HL-60 (cell line): ENCODE measurements at regions not wholly inside any gene's neighbourhood (a gene's known extent, or its start where the extent isn't known, plus 50 kb on each side); places are given as distances from the start of the nearest gene placed in this dataset.

Experiments used
- DNase-seq, 2 experiments: peaks; one replicate each; pipeline ENCODE4 v3.0.0-alpha.2; 2010 to 2020; ENCODE audit warnings: low read depth in 1 of 2, low spot score in 1 of 2
- H3K27ac ChIP-seq: fragments of 250-450 bp; sonication (Bioruptor Pico); replicated peaks from 2 replicates; pipeline ENCODE4 v1.5.1; 2020; ENCODE audit warnings: mild to moderate bottlenecking, moderate library complexity
- H3K27me3 ChIP-seq: fragments of 250-450 bp; sonication (Bioruptor Pico); 2 replicates; pipeline ENCODE4 v1.5.1; 2021; ENCODE audit warnings: mild to moderate bottlenecking, moderate library complexity; ENCODE audit not compliant: insufficient read depth, poor library complexity, severe bottlenecking
- H3K4me3 ChIP-seq: replicated peaks from 2 replicates; pipeline ENCODE4 v1.5.1; 2011; ENCODE audit warnings: mild to moderate bottlenecking, control low read depth, low read length; ENCODE audit not compliant: insufficient read depth
- GABPA ChIP-seq: IDR thresholded peaks from 2 replicates; pipeline ENCODE4 v1.6.1; 2012; ENCODE audit warnings: low read depth
- POLR2AphosphoS5 ChIP-seq: IDR thresholded peaks from 2 replicates; pipeline ENCODE4 v1.6.1; 2012; ENCODE audit warnings: low read depth
- SPI1 ChIP-seq: IDR thresholded peaks from 2 replicates; pipeline ENCODE4 v1.6.1; 2012; ENCODE audit warnings: low read depth, mild to moderate bottlenecking, borderline replicate concordance
- TF ChIP-seq, protein P1 (sequence below): IDR thresholded peaks from 2 replicates; pipeline ENCODE4 v1.6.1; 2012; ENCODE audit warnings: low read depth; ENCODE audit not compliant: insufficient replicate concordance
- TF ChIP-seq, protein P2 (sequence below): IDR thresholded peaks from one replicate; pipeline ENCODE4 v1.5.1; 2011; ENCODE audit warnings: low read length, control low read depth, inconsistent platforms; ENCODE audit not compliant: insufficient read depth

DNA sequence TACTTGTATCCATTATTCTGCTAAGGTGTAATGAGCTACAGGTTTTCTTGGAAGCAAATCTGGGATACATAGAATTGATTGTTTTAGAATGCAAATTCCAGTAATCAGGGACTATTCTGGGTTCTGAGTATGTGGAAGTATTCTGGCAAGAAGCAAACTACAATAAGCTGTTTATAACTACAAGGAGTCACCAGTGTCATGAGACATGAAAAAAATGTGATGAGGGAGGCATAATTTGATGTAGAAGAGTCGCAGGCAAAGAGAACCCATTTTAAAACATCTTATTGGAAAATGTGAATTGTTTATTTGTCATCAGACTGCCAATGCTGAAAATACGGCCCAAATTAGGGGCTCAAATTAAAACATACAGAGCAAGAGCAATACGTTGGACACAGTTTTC lies 321.8 kb upstream of the E2F7 start:
- no peak overlapping the region for H3K27ac ChIP-seq
- TF ChIP-seq GABPA: no peak
- no peaks in the 10 kb centered on the region for H3K27me3 ChIP-seq
- H3K4me3 ChIP-seq: no peak overlapping the region
- DNase-seq: no peak

DNA sequence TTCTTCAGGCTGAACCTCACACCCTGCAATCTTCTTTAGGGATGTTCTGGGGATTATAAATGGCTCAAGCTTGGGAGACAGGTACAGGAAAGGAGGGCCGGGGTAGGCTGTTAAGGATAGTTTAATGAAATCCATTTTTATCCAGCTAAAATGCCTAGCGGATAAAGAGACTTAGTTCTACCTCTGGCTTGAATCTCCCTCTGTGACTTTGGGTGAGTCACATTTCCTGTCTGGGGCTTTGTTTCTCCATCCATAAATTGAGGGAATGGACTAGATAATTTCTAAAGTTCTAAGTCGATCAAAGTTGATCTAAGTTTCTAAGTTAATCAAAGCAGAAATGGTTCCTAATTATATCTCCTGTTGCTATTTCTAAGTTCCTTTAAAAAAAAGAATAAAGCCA lies 319.6 kb upstream of the E2F7 start:
- Histone ChIP-seq H3K27me3 (no peaks in the 10 kb centered on the region), H3K4me3 (no peak overlapping the region), H3K27ac (no peak overlapping the region)
- no peak for DNase-seq
- TF ChIP-seq GABPA (no peak), POLR2AphosphoS5 (no peak), SPI1 (no peak)
- TF ChIP-seq, protein P1, sequence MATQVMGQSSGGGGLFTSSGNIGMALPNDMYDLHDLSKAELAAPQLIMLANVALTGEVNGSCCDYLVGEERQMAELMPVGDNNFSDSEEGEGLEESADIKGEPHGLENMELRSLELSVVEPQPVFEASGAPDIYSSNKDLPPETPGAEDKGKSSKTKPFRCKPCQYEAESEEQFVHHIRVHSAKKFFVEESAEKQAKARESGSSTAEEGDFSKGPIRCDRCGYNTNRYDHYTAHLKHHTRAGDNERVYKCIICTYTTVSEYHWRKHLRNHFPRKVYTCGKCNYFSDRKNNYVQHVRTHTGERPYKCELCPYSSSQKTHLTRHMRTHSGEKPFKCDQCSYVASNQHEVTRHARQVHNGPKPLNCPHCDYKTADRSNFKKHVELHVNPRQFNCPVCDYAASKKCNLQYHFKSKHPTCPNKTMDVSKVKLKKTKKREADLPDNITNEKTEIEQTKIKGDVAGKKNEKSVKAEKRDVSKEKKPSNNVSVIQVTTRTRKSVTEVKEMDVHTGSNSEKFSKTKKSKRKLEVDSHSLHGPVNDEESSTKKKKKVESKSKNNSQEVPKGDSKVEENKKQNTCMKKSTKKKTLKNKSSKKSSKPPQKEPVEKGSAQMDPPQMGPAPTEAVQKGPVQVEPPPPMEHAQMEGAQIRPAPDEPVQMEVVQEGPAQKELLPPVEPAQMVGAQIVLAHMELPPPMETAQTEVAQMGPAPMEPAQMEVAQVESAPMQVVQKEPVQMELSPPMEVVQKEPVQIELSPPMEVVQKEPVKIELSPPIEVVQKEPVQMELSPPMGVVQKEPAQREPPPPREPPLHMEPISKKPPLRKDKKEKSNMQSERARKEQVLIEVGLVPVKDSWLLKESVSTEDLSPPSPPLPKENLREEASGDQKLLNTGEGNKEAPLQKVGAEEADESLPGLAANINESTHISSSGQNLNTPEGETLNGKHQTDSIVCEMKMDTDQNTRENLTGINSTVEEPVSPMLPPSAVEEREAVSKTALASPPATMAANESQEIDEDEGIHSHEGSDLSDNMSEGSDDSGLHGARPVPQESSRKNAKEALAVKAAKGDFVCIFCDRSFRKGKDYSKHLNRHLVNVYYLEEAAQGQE: no peak
- TF ChIP-seq, protein P2, sequence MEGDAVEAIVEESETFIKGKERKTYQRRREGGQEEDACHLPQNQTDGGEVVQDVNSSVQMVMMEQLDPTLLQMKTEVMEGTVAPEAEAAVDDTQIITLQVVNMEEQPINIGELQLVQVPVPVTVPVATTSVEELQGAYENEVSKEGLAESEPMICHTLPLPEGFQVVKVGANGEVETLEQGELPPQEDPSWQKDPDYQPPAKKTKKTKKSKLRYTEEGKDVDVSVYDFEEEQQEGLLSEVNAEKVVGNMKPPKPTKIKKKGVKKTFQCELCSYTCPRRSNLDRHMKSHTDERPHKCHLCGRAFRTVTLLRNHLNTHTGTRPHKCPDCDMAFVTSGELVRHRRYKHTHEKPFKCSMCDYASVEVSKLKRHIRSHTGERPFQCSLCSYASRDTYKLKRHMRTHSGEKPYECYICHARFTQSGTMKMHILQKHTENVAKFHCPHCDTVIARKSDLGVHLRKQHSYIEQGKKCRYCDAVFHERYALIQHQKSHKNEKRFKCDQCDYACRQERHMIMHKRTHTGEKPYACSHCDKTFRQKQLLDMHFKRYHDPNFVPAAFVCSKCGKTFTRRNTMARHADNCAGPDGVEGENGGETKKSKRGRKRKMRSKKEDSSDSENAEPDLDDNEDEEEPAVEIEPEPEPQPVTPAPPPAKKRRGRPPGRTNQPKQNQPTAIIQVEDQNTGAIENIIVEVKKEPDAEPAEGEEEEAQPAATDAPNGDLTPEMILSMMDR: no peak

DNA sequence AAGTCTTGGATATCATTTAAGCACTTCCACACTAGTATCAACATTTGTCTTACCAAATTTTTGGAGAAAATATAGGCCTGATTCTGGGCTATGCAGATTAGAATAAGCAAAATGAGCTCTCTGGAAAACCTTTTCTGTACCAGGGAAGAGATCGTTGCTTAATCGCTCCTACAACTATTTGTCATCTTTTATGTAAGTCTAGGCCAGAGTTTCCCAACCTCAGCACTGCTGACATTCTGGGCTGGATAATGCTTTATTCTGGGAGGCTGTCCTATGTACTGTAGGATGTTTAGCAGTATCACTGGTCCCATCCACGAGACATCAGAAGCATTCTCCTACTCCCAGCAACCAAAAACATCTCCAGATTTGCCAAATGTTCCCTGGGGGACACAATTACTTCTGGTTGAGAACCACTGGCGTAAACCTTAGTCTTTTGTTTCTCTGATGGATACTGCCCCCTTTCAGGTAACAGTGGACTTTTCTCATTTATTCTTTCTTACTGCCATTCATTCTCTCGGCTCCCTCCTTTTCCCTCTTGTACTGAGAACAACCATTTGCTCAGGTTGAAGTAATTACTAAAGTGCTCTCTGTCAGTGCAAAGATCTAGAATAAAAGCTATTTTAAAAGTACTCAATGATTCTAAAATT lies 316.9 kb upstream of the E2F7 start:
- DNase-seq: no peak
- Histone ChIP-seq H3K27ac (no peak overlapping the region), H3K4me3 (no peak overlapping the region), H3K27me3 (no peaks in the 10 kb centered on the region)
- TF ChIP-seq, protein P1: no peak
- TF ChIP-seq POLR2AphosphoS5 (no peak), SPI1 (no peak), GABPA (no peak)
- TF ChIP-seq, protein P2: no peak

DNA sequence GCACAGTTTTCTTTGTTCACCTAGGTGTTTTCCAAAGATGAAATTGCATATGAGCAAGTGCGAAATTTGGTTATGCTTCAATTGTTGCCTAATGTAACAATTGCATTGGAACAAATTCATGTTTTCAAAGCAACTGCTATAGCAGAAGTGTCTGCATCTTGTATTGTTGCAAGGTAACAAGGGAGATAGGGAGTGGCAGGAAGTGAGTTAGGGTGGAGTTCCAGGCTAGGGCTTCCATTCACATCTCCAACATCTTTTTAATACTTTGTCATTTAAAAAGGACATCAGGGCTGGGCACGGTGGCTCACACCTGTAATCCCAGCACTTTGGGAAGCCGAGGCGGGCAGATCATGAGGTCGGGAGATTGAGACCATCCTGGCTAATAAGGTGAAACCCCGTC lies 312.3 kb upstream of the E2F7 start:
- Histone ChIP-seq H3K4me3 (no peak overlapping the region), H3K27ac (no peak overlapping the region), H3K27me3 (no peaks in the 10 kb centered on the region)
- no peak for DNase-seq
- TF ChIP-seq, protein P2: no peak
- TF ChIP-seq, protein P1: no peak
- TF ChIP-seq GABPA (no peak), POLR2AphosphoS5 (no peak), SPI1 (no peak)
